ENCODE measurements at regions not wholly inside any gene's neighbourhood (a gene's known extent, or its start where the extent isn't known, plus 50 kb on each side); places are given as distances from the start of the nearest gene placed in this dataset.

- TF ChIP-seq JUNB (IDR thresholded peaks at IDR 0.05; ENCODE audit: unreplicated experiment), result no peak
- no peak for TF ChIP-seq CTCF (conservative IDR thresholded peaks at IDR 0.05; ENCODE audit: low read depth in 2 of 2)
- no peak for TF ChIP-seq EZH2phosphoT487 (IDR thresholded peaks at IDR 0.05; ENCODE audit: unreplicated experiment)
- no peak for TF ChIP-seq EZH2 (IDR thresholded peaks at IDR 0.05; ENCODE audit: low read depth, unreplicated experiment)
- TF ChIP-seq ZNF462 (CRISPR knock-in tag; IDR thresholded peaks at IDR 0.05), result no peak
- no peak for TF ChIP-seq POLR2AphosphoS5 (IDR thresholded peaks at IDR 0.05; ENCODE audit: low read depth)
- TF ChIP-seq REST (IDR thresholded peaks at IDR 0.05; ENCODE audit: unreplicated experiment), result no peak
- TF ChIP-seq NANOG (IDR thresholded peaks at IDR 0.05; ENCODE audit: borderline replicate concordance), result no peak
- no peak for TF ChIP-seq CREB1 (CRISPR knock-in tag; IDR thresholded peaks at IDR 0.05; ENCODE audit: low read depth)
- no peak for TF ChIP-seq STAT1 (IDR thresholded peaks at IDR 0.05; ENCODE audit: unreplicated experiment)
- no peak for TF ChIP-seq ETS1 (IDR thresholded peaks at IDR 0.05)
- no peak for TF ChIP-seq ZNF331 (CRISPR knock-in tag; IDR thresholded peaks at IDR 0.05; ENCODE audit: low read depth)
- no peak for TF ChIP-seq ZNF114 (CRISPR knock-in tag; IDR thresholded peaks at IDR 0.05)
Observed at GRCh38 chr1:165052431-165052830, 304.1 kb downstream of the LMX1A start.

Measured in GM23338 (cell line).